GM23338 (cell line): ENCODE measurements at regions not wholly inside any gene's neighbourhood (a gene's known extent, or its start where the extent isn't known, plus 50 kb on each side); places are given as distances from the start of the nearest gene placed in this dataset.

Experiments
- ATAC-seq: fragments of 200-7000 bp; cut with Tn5 transposase; 3 replicates; pipeline ENCODE4 v1.9.1; 2020
- DNase-seq: peaks from one replicate; pipeline ENCODE4 v3.0.0-alpha.2; 2015; ENCODE audit warnings: low spot score
- H2AFZ ChIP-seq: fragments of 200-600 bp; sonication (generic); 2 replicates; pipeline ENCODE4 v1.8.0; 2016; ENCODE audit warnings: antibody characterized with exemption, mild to moderate bottlenecking, moderate library complexity
- H3F3A ChIP-seq: fragments of 200-600 bp; sonication (generic); replicated peaks from 2 replicates; pipeline ENCODE4 v1.8.0; 2017; ENCODE audit warnings: antibody characterized with exemption, mixed run types, low read depth
- H3K27ac ChIP-seq: fragments of 200-600 bp; sonication (generic); 2 replicates; pipeline ENCODE4 v1.6.1; 2016; ENCODE audit warnings: low read depth
- H3K27me3 ChIP-seq: fragments of 200-600 bp; sonication (generic); 2 replicates; pipeline ENCODE4 v1.8.0; 2016; ENCODE audit warnings: mild to moderate bottlenecking, mixed run types, moderate library complexity; ENCODE audit not compliant: insufficient read depth
- H3K36me3 ChIP-seq: fragments of 200-600 bp; sonication (generic); 2 replicates; pipeline ENCODE4 v1.8.0; 2016; ENCODE audit warnings: mild to moderate bottlenecking; ENCODE audit not compliant: insufficient read depth
- H3K4me1 ChIP-seq: fragments of 200-600 bp; sonication (generic); 2 replicates; pipeline ENCODE4 v1.8.0; 2016; ENCODE audit warnings: mild to moderate bottlenecking, moderate library complexity; ENCODE audit not compliant: insufficient read depth
- H3K4me2 ChIP-seq: fragments of 200-600 bp; sonication (generic); 2 replicates; pipeline ENCODE4 v1.7.1; 2017; ENCODE audit warnings: mixed run types
- H3K4me3 ChIP-seq: fragments of 200-600 bp; sonication (generic); 2 replicates; pipeline ENCODE4 v1.6.1; 2016; ENCODE audit warnings: mixed run types
- H3K79me2 ChIP-seq: fragments of 200-600 bp; sonication (generic); replicated peaks from 2 replicates; pipeline ENCODE4 v1.8.0; 2017; ENCODE audit warnings: mild to moderate bottlenecking; ENCODE audit not compliant: insufficient read depth
- H3K9me2 ChIP-seq: fragments of 200-600 bp; sonication (generic); 2 replicates; pipeline ENCODE4 v1.8.0; 2017; ENCODE audit not compliant: insufficient read depth
- H4K20me1 ChIP-seq: fragments of 200-600 bp; sonication (generic); replicated peaks from 2 replicates; pipeline ENCODE4 v1.8.0; 2017; ENCODE audit warnings: mild to moderate bottlenecking; ENCODE audit not compliant: insufficient read depth
- H3K27ac Mint-ChIP-seq: 2 replicates; pipeline ENCODE4 v1.8.0; 2020; ENCODE audit warnings: inconsistent platforms, mild to moderate bottlenecking, moderate library complexity, mixed read lengths
- H3K27me3 Mint-ChIP-seq: 3 replicates; pipeline ENCODE4 v1.8.0; 2022; ENCODE audit warnings: low read depth, mild to moderate bottlenecking, moderate library complexity, mixed read lengths, inconsistent platforms; ENCODE audit not compliant: insufficient read depth, poor library complexity
- H3K36me3 Mint-ChIP-seq: 3 replicates; pipeline ENCODE4 v1.8.0; 2021; ENCODE audit warnings: low read depth, mild to moderate bottlenecking, inconsistent platforms, moderate library complexity, mixed read lengths
- H3K4me1 Mint-ChIP-seq: 3 replicates; pipeline ENCODE4 v1.8.0; 2020; ENCODE audit warnings: mild to moderate bottlenecking, inconsistent platforms, mixed read lengths
- H3K4me3 Mint-ChIP-seq: 3 replicates; pipeline ENCODE4 v1.8.0; 2021; ENCODE audit warnings: moderate library complexity, mild to moderate bottlenecking, inconsistent platforms, mixed read lengths
- H3K9me3 Mint-ChIP-seq: 3 replicates; pipeline ENCODE4 v1.8.0; 2020; ENCODE audit warnings: moderate library complexity, mild to moderate bottlenecking, inconsistent platforms, mixed read lengths
- CREB1 ChIP-seq: fragments of 250-450 bp; sonication (Bioruptor Pico); IDR thresholded peaks from 2 replicates; pipeline ENCODE4 v1.5.0; 2020; ENCODE audit warnings: low read depth, mild to moderate bottlenecking, moderate library complexity
- EZH2 ChIP-seq: fragments of 200-600 bp; sonication (generic); IDR thresholded peaks from one replicate; pipeline ENCODE4 v1.8.0; 2017; ENCODE audit warnings: antibody characterized with exemption, mild to moderate bottlenecking, low read depth; ENCODE audit not compliant: unreplicated experiment
- EZH2phosphoT487 ChIP-seq: fragments of 200-600 bp; sonication (generic); IDR thresholded peaks from one replicate; pipeline ENCODE4 v1.8.1; 2018; ENCODE audit warnings: antibody characterized with exemption; ENCODE audit not compliant: unreplicated experiment
- JUNB ChIP-seq: IDR thresholded peaks from one replicate; pipeline ENCODE4 v1.6.1; 2016; ENCODE audit warnings: antibody characterized with exemption; ENCODE audit not compliant: unreplicated experiment
- NANOG ChIP-seq: IDR thresholded peaks from 2 replicates; pipeline ENCODE4 v1.6.1; 2016; ENCODE audit warnings: antibody characterized with exemption, borderline replicate concordance
- POLR2AphosphoS5 ChIP-seq: IDR thresholded peaks from 2 replicates; pipeline ENCODE4 v1.6.1; 2016; ENCODE audit warnings: antibody characterized with exemption, low read depth
- STAT1 ChIP-seq: IDR thresholded peaks from one replicate; pipeline ENCODE4 v1.6.1; 2016; ENCODE audit warnings: antibody characterized with exemption; ENCODE audit not compliant: unreplicated experiment
- ZNF114 ChIP-seq: fragments of 250-450 bp; sonication (Bioruptor Pico); IDR thresholded peaks from 2 replicates; pipeline ENCODE4 v1.5.0; 2020; ENCODE audit warnings: mild to moderate bottlenecking, moderate library complexity
- ZNF331 ChIP-seq: fragments of 250-450 bp; sonication (Bioruptor Pico); IDR thresholded peaks from 2 replicates; pipeline ENCODE4 v1.5.0; 2020; ENCODE audit warnings: low read depth, mild to moderate bottlenecking, moderate library complexity
- TF ChIP-seq, protein P1 (sequence below): IDR thresholded peaks from one replicate; pipeline ENCODE4 v1.6.1; 2018; ENCODE audit warnings: antibody characterized with exemption; ENCODE audit not compliant: unreplicated experiment
- TF ChIP-seq, protein P2 (sequence below), 2 experiments: fragments of 200-600 bp in 1 of 2; sonication (generic) in 1 of 2; conservative IDR thresholded peaks; 2 replicates each; pipeline versions ENCODE4 v1.5.1 to v1.6.1; 2016 to 2017; ENCODE audit warnings: antibody characterized with exemption in 2 of 2, low read depth in 2 of 2, mild to moderate bottlenecking in 2 of 2, moderate library complexity in 1 of 2
- TF ChIP-seq, protein P3 (sequence below): fragments of 250-450 bp; sonication (Bioruptor Pico); IDR thresholded peaks from 2 replicates; pipeline ENCODE4 v1.5.0; 2020; ENCODE audit warnings: mild to moderate bottlenecking, moderate library complexity
- TF ChIP-seq, protein P4 (sequence below): IDR thresholded peaks from 2 replicates; pipeline ENCODE4 v1.6.1; 2016; ENCODE audit warnings: antibody characterized with exemption

DNA sequence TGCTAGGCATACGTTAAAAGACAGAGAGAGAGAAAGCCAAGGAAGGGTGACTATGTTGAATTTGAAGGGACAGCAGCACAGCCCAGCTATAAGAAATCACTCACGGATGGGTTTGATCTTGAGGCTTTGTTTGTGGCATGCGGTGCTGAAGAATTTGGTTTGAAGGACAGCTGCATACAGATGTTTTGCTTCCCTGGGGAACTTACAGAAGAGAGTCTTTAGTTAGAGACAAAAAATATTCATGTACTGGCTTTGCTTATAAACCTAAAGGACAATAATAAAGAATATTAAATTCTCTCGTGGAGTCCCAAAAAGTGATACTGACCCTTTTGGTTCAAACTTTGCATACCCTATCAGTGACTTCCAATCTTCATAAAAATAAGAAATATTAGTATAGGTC lies 491.4 kb downstream of the NEBL start:
- H3K4me1 Mint-ChIP-seq: no peaks in the 10 kb centered on the region; the same call in 1 of the 3 replicates
- Histone ChIP-seq H3K27ac (no peak overlapping the region), H2AFZ (no peak overlapping the region), H3K4me1 (no peaks in the 10 kb centered on the region), H3K27me3 (no peaks in the 10 kb centered on the region), H3K4me3 (no peak overlapping the region), H3K9me2 (no peaks in the 10 kb centered on the region; the same call in 1 of the 2 replicates), H3F3A (no peaks in the 10 kb centered on the region), H3K36me3 (no peaks in the 10 kb centered on the region), H4K20me1 (no peaks in the 10 kb centered on the region), H3K79me2 (no peaks in the 10 kb centered on the region), H3K4me2 (no peak overlapping the region)
- H3K9me3 Mint-ChIP-seq: no peaks in the 10 kb centered on the region
- H3K27me3 Mint-ChIP-seq: no peaks in the 10 kb centered on the region
- no peak overlapping the region for H3K27ac Mint-ChIP-seq
- H3K36me3 Mint-ChIP-seq: no peaks in the 10 kb centered on the region
- TF ChIP-seq, protein P1, sequence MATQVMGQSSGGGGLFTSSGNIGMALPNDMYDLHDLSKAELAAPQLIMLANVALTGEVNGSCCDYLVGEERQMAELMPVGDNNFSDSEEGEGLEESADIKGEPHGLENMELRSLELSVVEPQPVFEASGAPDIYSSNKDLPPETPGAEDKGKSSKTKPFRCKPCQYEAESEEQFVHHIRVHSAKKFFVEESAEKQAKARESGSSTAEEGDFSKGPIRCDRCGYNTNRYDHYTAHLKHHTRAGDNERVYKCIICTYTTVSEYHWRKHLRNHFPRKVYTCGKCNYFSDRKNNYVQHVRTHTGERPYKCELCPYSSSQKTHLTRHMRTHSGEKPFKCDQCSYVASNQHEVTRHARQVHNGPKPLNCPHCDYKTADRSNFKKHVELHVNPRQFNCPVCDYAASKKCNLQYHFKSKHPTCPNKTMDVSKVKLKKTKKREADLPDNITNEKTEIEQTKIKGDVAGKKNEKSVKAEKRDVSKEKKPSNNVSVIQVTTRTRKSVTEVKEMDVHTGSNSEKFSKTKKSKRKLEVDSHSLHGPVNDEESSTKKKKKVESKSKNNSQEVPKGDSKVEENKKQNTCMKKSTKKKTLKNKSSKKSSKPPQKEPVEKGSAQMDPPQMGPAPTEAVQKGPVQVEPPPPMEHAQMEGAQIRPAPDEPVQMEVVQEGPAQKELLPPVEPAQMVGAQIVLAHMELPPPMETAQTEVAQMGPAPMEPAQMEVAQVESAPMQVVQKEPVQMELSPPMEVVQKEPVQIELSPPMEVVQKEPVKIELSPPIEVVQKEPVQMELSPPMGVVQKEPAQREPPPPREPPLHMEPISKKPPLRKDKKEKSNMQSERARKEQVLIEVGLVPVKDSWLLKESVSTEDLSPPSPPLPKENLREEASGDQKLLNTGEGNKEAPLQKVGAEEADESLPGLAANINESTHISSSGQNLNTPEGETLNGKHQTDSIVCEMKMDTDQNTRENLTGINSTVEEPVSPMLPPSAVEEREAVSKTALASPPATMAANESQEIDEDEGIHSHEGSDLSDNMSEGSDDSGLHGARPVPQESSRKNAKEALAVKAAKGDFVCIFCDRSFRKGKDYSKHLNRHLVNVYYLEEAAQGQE: no peak
- TF ChIP-seq CREB1 (no peak), EZH2phosphoT487 (no peak), ZNF331 (CRISPR knock-in tag) (no peak), EZH2 (no peak), ZNF114 (no peak), JUNB (no peak), NANOG (no peak), POLR2AphosphoS5 (no peak), STAT1 (no peak)
- TF ChIP-seq, protein P2, sequence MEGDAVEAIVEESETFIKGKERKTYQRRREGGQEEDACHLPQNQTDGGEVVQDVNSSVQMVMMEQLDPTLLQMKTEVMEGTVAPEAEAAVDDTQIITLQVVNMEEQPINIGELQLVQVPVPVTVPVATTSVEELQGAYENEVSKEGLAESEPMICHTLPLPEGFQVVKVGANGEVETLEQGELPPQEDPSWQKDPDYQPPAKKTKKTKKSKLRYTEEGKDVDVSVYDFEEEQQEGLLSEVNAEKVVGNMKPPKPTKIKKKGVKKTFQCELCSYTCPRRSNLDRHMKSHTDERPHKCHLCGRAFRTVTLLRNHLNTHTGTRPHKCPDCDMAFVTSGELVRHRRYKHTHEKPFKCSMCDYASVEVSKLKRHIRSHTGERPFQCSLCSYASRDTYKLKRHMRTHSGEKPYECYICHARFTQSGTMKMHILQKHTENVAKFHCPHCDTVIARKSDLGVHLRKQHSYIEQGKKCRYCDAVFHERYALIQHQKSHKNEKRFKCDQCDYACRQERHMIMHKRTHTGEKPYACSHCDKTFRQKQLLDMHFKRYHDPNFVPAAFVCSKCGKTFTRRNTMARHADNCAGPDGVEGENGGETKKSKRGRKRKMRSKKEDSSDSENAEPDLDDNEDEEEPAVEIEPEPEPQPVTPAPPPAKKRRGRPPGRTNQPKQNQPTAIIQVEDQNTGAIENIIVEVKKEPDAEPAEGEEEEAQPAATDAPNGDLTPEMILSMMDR (conservative IDR thresholded peaks at IDR 0.05; ENCODE audit: low read depth in 2 of 2): no peak
- TF ChIP-seq, protein P3, sequence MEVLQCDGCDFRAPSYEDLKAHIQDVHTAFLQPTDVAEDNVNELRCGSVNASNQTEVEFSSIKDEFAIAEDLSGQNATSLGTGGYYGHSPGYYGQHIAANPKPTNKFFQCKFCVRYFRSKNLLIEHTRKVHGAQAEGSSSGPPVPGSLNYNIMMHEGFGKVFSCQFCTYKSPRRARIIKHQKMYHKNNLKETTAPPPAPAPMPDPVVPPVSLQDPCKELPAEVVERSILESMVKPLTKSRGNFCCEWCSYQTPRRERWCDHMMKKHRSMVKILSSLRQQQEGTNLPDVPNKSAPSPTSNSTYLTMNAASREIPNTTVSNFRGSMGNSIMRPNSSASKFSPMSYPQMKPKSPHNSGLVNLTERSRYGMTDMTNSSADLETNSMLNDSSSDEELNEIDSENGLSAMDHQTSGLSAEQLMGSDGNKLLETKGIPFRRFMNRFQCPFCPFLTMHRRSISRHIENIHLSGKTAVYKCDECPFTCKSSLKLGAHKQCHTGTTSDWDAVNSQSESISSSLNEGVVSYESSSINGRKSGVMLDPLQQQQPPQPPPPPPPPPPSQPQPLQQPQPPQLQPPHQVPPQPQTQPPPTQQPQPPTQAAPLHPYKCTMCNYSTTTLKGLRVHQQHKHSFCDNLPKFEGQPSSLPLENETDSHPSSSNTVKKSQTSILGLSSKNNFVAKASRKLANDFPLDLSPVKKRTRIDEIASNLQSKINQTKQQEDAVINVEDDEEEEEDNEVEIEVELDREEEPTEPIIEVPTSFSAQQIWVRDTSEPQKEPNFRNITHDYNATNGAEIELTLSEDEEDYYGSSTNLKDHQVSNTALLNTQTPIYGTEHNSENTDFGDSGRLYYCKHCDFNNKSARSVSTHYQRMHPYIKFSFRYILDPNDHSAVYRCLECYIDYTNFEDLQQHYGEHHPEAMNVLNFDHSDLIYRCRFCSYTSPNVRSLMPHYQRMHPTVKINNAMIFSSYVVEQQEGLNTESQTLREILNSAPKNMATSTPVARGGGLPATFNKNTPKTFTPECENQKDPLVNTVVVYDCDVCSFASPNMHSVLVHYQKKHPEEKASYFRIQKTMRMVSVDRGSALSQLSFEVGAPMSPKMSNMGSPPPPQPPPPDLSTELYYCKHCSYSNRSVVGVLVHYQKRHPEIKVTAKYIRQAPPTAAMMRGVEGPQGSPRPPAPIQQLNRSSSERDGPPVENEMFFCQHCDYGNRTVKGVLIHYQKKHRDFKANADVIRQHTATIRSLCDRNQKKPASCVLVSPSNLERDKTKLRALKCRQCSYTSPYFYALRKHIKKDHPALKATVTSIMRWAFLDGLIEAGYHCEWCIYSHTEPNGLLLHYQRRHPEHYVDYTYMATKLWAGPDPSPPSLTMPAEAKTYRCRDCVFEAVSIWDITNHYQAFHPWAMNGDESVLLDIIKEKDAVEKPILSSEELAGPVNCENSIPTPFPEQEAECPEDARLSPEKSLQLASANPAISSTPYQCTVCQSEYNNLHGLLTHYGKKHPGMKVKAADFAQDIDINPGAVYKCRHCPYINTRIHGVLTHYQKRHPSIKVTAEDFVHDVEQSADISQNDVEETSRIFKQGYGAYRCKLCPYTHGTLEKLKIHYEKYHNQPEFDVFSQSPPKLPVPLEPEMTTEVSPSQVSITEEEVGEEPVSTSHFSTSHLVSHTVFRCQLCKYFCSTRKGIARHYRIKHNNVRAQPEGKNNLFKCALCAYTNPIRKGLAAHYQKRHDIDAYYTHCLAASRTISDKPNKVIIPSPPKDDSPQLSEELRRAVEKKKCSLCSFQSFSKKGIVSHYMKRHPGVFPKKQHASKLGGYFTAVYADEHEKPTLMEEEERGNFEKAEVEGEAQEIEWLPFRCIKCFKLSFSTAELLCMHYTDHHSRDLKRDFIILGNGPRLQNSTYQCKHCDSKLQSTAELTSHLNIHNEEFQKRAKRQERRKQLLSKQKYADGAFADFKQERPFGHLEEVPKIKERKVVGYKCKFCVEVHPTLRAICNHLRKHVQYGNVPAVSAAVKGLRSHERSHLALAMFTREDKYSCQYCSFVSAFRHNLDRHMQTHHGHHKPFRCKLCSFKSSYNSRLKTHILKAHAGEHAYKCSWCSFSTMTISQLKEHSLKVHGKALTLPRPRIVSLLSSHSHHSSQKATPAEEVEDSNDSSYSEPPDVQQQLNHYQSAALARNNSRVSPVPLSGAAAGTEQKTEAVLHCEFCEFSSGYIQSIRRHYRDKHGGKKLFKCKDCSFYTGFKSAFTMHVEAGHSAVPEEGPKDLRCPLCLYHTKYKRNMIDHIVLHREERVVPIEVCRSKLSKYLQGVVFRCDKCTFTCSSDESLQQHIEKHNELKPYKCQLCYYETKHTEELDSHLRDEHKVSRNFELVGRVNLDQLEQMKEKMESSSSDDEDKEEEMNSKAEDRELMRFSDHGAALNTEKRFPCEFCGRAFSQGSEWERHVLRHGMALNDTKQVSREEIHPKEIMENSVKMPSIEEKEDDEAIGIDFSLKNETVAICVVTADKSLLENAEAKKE (CRISPR knock-in tag): no peak
- TF ChIP-seq, protein P4, sequence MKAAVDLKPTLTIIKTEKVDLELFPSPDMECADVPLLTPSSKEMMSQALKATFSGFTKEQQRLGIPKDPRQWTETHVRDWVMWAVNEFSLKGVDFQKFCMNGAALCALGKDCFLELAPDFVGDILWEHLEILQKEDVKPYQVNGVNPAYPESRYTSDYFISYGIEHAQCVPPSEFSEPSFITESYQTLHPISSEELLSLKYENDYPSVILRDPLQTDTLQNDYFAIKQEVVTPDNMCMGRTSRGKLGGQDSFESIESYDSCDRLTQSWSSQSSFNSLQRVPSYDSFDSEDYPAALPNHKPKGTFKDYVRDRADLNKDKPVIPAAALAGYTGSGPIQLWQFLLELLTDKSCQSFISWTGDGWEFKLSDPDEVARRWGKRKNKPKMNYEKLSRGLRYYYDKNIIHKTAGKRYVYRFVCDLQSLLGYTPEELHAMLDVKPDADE: no peak
- no peak overlapping the region for H3K4me3 Mint-ChIP-seq
- ATAC-seq (no peak), DNase-seq (no peak)
